Liver (tissue), 8 donors: ENCODE measurements at regions not wholly inside any gene's neighbourhood (a gene's known extent, or its start where the extent isn't known, plus 50 kb on each side); places are given as distances from the start of the nearest gene placed in this dataset.

ENCODE experiments used
- DNase-seq: peaks from one replicate; pipeline ENCODE4 v3.0.0-alpha.2; 2017; ENCODE audit warnings: low spot score
- H3K27ac ChIP-seq, 2 donors: one replicate each; pipeline ENCODE4 v1.7.0; 2013; ENCODE audit warnings: inconsistent platforms in 2 of 2, low read length in 2 of 2, control low read depth in 1 of 2, low read depth in 1 of 2, mild to moderate bottlenecking in 1 of 2
- H3K27me3 ChIP-seq, 4 donors: one replicate each; pipeline versions ENCODE4 v1.6.1 to v1.7.0; 2013; ENCODE audit warnings: low read length in 3 of 4, inconsistent platforms in 1 of 4, mild to moderate bottlenecking in 1 of 4, moderate library complexity in 1 of 4; ENCODE audit not compliant: control insufficient read depth in 4 of 4, insufficient read depth in 4 of 4
- H3K36me3 ChIP-seq, 4 donors: one replicate each; pipeline versions ENCODE4 v1.6.1 to v1.7.0; 2013; ENCODE audit warnings: low read length in 3 of 4, mild to moderate bottlenecking in 3 of 4, low read depth in 1 of 4, moderate library complexity in 1 of 4; ENCODE audit not compliant: control insufficient read depth in 4 of 4, insufficient read depth in 3 of 4
- H3K4me1 ChIP-seq, 4 donors: one replicate each; pipeline versions ENCODE4 v1.6.1 to v1.7.0; 2013; ENCODE audit warnings: low read length in 3 of 4, mild to moderate bottlenecking in 3 of 4, moderate library complexity in 1 of 4; ENCODE audit not compliant: control insufficient read depth in 4 of 4, insufficient read depth in 4 of 4
- H3K4me3 ChIP-seq, 3 donors: one replicate each; pipeline versions ENCODE4 v1.6.1 to v1.7.0; 2013; ENCODE audit warnings: low read length in 3 of 3, control low read depth in 1 of 3, low read depth in 1 of 3, mild to moderate bottlenecking in 1 of 3
- H3K9ac ChIP-seq, 2 donors: one replicate each; pipeline ENCODE4 v1.7.0; 2013; ENCODE audit warnings: low read length in 2 of 2, mild to moderate bottlenecking in 2 of 2, moderate library complexity in 2 of 2, control low read depth in 1 of 2, low read depth in 1 of 2
- H3K9me3 ChIP-seq, 4 donors: one replicate each; pipeline versions ENCODE4 v1.6.1 to v1.7.0; 2013; ENCODE audit warnings: low read length in 3 of 4; ENCODE audit not compliant: control insufficient read depth in 4 of 4
- EGR1 ChIP-seq, 2 donors: IDR thresholded peaks; 2 replicates each; pipeline ENCODE4 v1.6.1; 2016 to 2018; ENCODE audit warnings: antibody characterized with exemption in 2 of 2, low read depth in 2 of 2
- FOXA1 ChIP-seq: IDR thresholded peaks from 2 replicates; pipeline ENCODE4 v1.6.1; 2016; ENCODE audit warnings: antibody characterized with exemption
- GABPA ChIP-seq, 2 donors: IDR thresholded peaks in 1 of 2; conservative IDR thresholded peaks in 1 of 2; 2 replicates each; pipeline ENCODE4 v1.6.1; 2016; ENCODE audit warnings: antibody characterized with exemption in 2 of 2, mild to moderate bottlenecking in 1 of 2, moderate library complexity in 1 of 2
- HNF4A ChIP-seq, 2 donors: conservative IDR thresholded peaks; 2 replicates each; pipeline ENCODE4 v1.6.1; 2016; ENCODE audit warnings: antibody characterized with exemption in 2 of 2, mild to moderate bottlenecking in 2 of 2
- HNF4G ChIP-seq: IDR thresholded peaks from 2 replicates; pipeline ENCODE4 v1.6.1; 2016; ENCODE audit warnings: antibody characterized with exemption
- JUND ChIP-seq, 2 donors: IDR thresholded peaks; 2 replicates each; pipeline ENCODE4 v1.6.1; 2016; ENCODE audit warnings: antibody characterized with exemption in 2 of 2
- NR2F2 ChIP-seq: IDR thresholded peaks from 2 replicates; pipeline ENCODE4 v1.6.1; 2016; ENCODE audit warnings: antibody characterized with exemption
- RAD21 ChIP-seq, 2 donors: IDR thresholded peaks; 2 replicates each; pipeline ENCODE4 v1.6.1; 2016; ENCODE audit warnings: antibody characterized with exemption in 2 of 2, mild to moderate bottlenecking in 2 of 2
- RXRA ChIP-seq, 2 donors: IDR thresholded peaks; 2 replicates each; pipeline ENCODE4 v1.6.1; 2017 to 2018; ENCODE audit warnings: antibody characterized with exemption in 2 of 2, mild to moderate bottlenecking in 1 of 2
- SP1 ChIP-seq: IDR thresholded peaks from 2 replicates; pipeline ENCODE4 v1.6.1; 2018; ENCODE audit warnings: antibody characterized with exemption, mild to moderate bottlenecking
- TAF1 ChIP-seq: conservative IDR thresholded peaks from 2 replicates; pipeline ENCODE4 v1.6.1; 2016; ENCODE audit warnings: antibody characterized with exemption, mild to moderate bottlenecking
- WGBS: extraction: QIAGEN DNeasy Blood & Tissue Kit; methylation state at CpG from one replicate; pipeline ENCODE4 v1.1.7; 2013; 5-methylcytosine and 5-hydroxymethylcytosine counted together
- TF ChIP-seq, protein P1 (sequence below): fragments of 150-350 bp; IDR thresholded peaks from 2 replicates; pipeline ENCODE4 v1.5.1; 2017; ENCODE audit warnings: improper control_type of control experiment, low read depth, low read length; ENCODE audit not compliant: missing input control
- TF ChIP-seq, protein P2 (sequence below): IDR thresholded peaks from 2 replicates; pipeline ENCODE4 v1.6.1; 2016; ENCODE audit warnings: antibody characterized with exemption
- TF ChIP-seq, protein P3 (sequence below): IDR thresholded peaks from 2 replicates; pipeline ENCODE4 v1.6.1; 2016; ENCODE audit warnings: antibody characterized with exemption
- TF ChIP-seq, protein P4 (sequence below): IDR thresholded peaks from 2 replicates; pipeline ENCODE4 v1.6.1; 2016; ENCODE audit warnings: antibody characterized with exemption
- donor health status: healthy.
- donor health status: healthy.
- donor health status: healthy.
- donor health status: healthy.
- donor health status: healthy.

DNA sequence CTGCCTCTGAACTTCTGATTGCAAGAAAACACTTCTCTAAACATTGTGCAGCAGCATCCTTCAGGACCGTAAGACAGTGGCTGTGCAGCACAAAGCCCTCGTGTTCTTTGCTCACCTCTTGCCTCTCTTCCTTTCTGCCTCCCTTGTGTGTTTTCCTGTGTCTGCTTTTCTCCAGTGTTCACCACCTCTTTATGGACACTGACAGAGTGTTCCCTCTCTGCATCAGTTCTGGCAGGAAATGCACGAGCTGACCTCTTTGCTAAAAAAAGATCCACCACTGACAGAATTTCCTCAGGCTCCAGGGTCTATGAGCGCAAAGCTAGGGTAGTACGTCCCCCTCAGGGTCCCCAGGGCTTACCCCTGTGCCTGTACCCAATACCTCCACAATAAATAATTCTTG, 74.3 kb downstream of the C5orf15 start:
- Histone ChIP-seq H3K27ac (no peak overlapping the region), H3K4me1 (no peaks in the 10 kb centered on the region), H3K9me3 (no peaks in the 10 kb centered on the region), H3K27me3 (no peaks in the 10 kb centered on the region), H3K36me3 (no peaks in the 10 kb centered on the region), H3K4me3 (no peak overlapping the region), H3K9ac (no peak overlapping the region)
- 67% methylated on average over 5 of the region's 5 CpGs for WGBS
- no peak for DNase-seq
- TF ChIP-seq GABPA (IDR thresholded peaks at IDR 0.05 in 1 of 2, conservative IDR thresholded peaks at IDR 0.05 in 1 of 2) (no peak), FOXA1 (no peak), NR2F2 (no peak), RXRA (IDR thresholded peaks at IDR 0.05) (no peak)
- TF ChIP-seq, protein P1, sequence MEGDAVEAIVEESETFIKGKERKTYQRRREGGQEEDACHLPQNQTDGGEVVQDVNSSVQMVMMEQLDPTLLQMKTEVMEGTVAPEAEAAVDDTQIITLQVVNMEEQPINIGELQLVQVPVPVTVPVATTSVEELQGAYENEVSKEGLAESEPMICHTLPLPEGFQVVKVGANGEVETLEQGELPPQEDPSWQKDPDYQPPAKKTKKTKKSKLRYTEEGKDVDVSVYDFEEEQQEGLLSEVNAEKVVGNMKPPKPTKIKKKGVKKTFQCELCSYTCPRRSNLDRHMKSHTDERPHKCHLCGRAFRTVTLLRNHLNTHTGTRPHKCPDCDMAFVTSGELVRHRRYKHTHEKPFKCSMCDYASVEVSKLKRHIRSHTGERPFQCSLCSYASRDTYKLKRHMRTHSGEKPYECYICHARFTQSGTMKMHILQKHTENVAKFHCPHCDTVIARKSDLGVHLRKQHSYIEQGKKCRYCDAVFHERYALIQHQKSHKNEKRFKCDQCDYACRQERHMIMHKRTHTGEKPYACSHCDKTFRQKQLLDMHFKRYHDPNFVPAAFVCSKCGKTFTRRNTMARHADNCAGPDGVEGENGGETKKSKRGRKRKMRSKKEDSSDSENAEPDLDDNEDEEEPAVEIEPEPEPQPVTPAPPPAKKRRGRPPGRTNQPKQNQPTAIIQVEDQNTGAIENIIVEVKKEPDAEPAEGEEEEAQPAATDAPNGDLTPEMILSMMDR: no peak

DNA sequence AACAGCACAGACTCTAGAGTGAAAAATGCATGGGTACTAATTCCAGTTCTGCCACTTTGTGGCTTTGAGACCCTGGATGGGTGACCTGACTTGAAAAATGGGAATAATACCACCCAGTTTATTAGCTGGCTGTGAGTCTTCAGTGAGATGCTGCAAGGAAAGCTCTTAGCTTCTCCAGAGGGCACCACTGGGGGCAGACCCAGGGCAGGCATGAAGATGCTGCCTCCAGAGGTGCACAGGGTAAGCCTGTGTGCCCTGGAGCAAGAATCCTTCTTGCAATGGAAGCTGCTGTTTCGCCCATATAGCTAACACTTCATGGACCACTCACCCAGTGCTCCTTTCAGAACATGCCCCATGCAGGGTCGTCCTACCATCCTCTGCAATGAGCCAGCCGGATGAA, 75.7 kb downstream of the C5orf15 start:
- no peak for DNase-seq
- 92% methylated on average over 3 of the region's 3 CpGs for WGBS
- H3K9ac ChIP-seq: no peak overlapping the region
- H3K9me3 ChIP-seq: no peaks in the 10 kb centered on the region
- H3K4me1 ChIP-seq: no peaks in the 10 kb centered on the region
- H3K4me3 ChIP-seq: no peak overlapping the region
- TF ChIP-seq, protein P2, sequence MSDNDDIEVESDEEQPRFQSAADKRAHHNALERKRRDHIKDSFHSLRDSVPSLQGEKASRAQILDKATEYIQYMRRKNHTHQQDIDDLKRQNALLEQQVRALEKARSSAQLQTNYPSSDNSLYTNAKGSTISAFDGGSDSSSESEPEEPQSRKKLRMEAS: no peak
- TF ChIP-seq FOXA1 (no peak), HNF4G (no peak), RXRA (IDR thresholded peaks at IDR 0.05) (no peak), EGR1 (IDR thresholded peaks at IDR 0.05; ENCODE audit: low read depth in 2 of 2) (no peak), SP1 (no peak), NR2F2 (no peak)
- TF ChIP-seq, protein P3, sequence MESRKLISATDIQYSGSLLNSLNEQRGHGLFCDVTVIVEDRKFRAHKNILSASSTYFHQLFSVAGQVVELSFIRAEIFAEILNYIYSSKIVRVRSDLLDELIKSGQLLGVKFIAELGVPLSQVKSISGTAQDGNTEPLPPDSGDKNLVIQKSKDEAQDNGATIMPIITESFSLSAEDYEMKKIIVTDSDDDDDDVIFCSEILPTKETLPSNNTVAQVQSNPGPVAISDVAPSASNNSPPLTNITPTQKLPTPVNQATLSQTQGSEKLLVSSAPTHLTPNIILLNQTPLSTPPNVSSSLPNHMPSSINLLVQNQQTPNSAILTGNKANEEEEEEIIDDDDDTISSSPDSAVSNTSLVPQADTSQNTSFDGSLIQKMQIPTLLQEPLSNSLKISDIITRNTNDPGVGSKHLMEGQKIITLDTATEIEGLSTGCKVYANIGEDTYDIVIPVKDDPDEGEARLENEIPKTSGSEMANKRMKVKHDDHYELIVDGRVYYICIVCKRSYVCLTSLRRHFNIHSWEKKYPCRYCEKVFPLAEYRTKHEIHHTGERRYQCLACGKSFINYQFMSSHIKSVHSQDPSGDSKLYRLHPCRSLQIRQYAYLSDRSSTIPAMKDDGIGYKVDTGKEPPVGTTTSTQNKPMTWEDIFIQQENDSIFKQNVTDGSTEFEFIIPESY: no peak
- H3K27me3 ChIP-seq: no peaks in the 10 kb centered on the region
- H3K36me3 ChIP-seq: no peaks in the 10 kb centered on the region
- H3K27ac ChIP-seq: no peak overlapping the region

DNA sequence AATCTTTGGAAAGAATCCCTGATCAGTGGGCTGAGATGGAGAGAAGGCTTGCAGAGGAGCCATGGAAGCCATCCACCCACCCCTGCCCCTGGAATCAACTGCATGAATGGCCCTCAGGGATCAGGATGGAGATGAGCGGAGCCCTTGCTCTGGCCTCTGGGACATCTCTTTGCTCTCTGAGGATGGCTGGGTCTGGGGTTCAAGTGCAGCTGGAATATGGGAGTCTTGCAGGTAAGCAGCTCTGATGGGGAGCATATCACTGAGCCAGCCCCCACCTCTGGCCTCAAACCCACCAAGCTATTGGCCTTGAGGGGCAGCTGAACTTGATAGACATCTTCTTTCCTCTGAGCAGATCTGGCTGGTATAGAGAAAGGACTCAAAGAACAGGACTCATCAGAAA, 76.1 kb downstream of the C5orf15 start:
- H3K4me1 ChIP-seq: no peaks in the 10 kb centered on the region
- H3K9ac ChIP-seq: no peak overlapping the region
- H3K27ac ChIP-seq: no peak overlapping the region
- H3K9me3 ChIP-seq: no peaks in the 10 kb centered on the region
- H3K27me3 ChIP-seq: no peaks in the 10 kb centered on the region
- TF ChIP-seq, protein P4, sequence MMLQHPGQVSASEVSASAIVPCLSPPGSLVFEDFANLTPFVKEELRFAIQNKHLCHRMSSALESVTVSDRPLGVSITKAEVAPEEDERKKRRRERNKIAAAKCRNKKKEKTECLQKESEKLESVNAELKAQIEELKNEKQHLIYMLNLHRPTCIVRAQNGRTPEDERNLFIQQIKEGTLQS: no peak
- TF ChIP-seq RAD21 (IDR thresholded peaks at IDR 0.05) (no peak), JUND (IDR thresholded peaks at IDR 0.05) (no peak), FOXA1 (no peak), HNF4A (conservative IDR thresholded peaks at IDR 0.05) (no peak), TAF1 (no peak)
- H3K36me3 ChIP-seq: no peaks in the 10 kb centered on the region
- DNase-seq: no peak
- 98% methylated on average over 1 of the region's 1 CpG for WGBS
- H3K4me3 ChIP-seq: no peak overlapping the region
